ENCODE measurements at regions not wholly inside any gene's neighbourhood (a gene's known extent, or its start where the extent isn't known, plus 50 kb on each side); places are given as distances from the start of the nearest gene placed in this dataset.
"Not testable (repeated sequence)": the region's sequence is repeated elsewhere in the genome, so short reads cannot be mapped to it uniquely, and the experiment has no call there.

- DNase-seq, result no peak
Measured at GRCh38 chr7:26954951-26955350, 90.6 kb upstream of the SKAP2 start.

- DNase-seq, result no peak
Measured at GRCh38 chr7:26951407-26951950, 87.1 kb upstream of the SKAP2 start.

GRCh38 chr7:26950889-26951288 lies 86.5 kb upstream of the SKAP2 start:
- DNase-seq, result no peak

GRCh38 chr7:26949319-26949718 lies 84.9 kb upstream of the SKAP2 start:
- DNase-seq, result no peak

- DNase-seq, result no peak
Measured at GRCh38 chr7:26948617-26949118, 84.3 kb upstream of the SKAP2 start.

- DNase-seq, result no peak
Measured at GRCh38 chr7:26944501-26945358, 80.3 kb upstream of the SKAP2 start.

GRCh38 chr7:26937939-26938623 lies 73.7 kb upstream of the SKAP2 start:
- no peak for DNase-seq

- no peak for DNase-seq
Measured at GRCh38 chr7:26937306-26937705, 72.9 kb upstream of the SKAP2 start.

GRCh38 chr7:26932616-26933015 lies 68.2 kb upstream of the SKAP2 start:
- DNase-seq, result not testable (repeated sequence)

- DNase-seq, result no peak
Measured at GRCh38 chr7:26930845-26931244, 66.5 kb upstream of the SKAP2 start.

GRCh38 chr7:26930201-26930600 lies 65.8 kb upstream of the SKAP2 start:
- no peak for DNase-seq

- DNase-seq, result no peak
Measured at GRCh38 chr7:26928703-26929347, 64.4 kb upstream of the SKAP2 start.

GRCh38 chr7:26925768-26926167 lies 61.4 kb upstream of the SKAP2 start:
- DNase-seq, result no peak

GRCh38 chr7:26924149-26924767 lies 59.9 kb upstream of the SKAP2 start:
- DNase-seq, result no peak

- no peak for DNase-seq
Measured at GRCh38 chr7:26919906-26920493, 55.6 kb upstream of the SKAP2 start.

GRCh38 chr7:26918241-26918640 lies 53.9 kb upstream of the SKAP2 start:
- no peak for DNase-seq

GRCh38 chr7:26916779-26917320 lies 52.5 kb upstream of the SKAP2 start:
- DNase-seq, result no peak

- no peak for DNase-seq
Measured at GRCh38 chr7:26916336-26916735, 51.9 kb upstream of the SKAP2 start.

Data from SIG-M5 (cell line).